ENCODE measurements at regions not wholly inside any gene's neighbourhood (a gene's known extent, or its start where the extent isn't known, plus 50 kb on each side); places are given as distances from the start of the nearest gene placed in this dataset.
"Not testable (repeated sequence)": the region's sequence is repeated elsewhere in the genome, so short reads cannot be mapped to it uniquely, and the experiment has no call there.

DNA sequence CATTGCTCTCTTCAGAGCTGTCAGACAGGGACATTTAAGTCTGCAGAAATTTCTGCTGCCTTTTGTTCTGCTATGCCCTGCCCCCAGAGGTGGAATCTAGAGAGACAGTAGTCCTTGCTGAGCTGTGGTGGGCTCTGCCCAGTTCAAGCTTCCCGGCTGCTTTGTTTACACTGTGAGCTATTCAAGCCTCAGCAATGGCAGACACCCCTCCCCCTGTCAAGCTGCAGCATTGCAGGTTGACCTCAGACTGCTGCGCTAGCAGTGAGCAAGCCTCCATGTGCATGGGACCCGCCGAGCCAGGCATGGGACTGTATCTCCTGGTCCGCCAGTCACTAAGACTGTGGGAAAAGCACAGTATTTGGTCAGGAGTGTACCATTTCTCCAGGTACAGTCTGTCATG, 53.6 kb upstream of the MAPK10 start:
- not testable (repeated sequence) for DNase-seq

DNA sequence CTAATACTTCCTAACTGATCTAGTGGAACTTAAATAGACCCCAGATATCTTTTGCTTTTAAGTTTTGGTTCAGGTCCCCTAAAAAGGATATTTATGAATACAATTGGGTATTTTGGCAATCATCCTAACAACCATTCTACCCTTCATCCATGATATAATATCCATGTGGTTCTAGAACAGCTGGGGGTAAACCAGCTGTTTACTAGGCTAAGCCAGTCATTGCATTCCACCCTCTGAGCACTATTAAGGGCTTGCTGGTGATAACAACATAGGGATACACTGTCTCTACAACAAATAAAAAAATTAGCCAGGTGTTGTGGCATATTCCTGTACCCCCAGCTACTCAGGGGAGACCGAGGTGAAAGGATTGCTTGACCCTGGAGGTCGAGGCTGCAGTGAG, 54.8 kb upstream of the MAPK10 start:
- DNase-seq, result no peak

DNA sequence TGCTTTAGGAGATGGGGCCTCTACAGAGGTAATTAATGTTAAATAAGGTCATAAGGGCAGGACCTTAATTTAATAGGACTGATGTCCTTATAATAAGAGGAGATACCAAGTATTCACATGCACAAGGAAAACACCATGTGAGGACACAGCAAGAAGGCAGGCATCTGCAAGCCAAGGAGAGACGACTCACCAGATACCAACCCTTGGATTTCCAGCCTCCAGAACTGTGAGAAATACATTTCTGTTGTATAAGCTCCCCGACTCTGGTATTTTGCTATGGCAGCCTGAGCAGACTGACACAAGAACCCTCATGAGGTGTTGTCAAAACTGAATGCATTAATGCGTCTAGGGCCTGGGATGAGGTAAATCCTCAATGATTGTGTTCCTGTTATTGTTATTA, 56.2 kb upstream of the MAPK10 start:
- DNase-seq, result no peak

DNA sequence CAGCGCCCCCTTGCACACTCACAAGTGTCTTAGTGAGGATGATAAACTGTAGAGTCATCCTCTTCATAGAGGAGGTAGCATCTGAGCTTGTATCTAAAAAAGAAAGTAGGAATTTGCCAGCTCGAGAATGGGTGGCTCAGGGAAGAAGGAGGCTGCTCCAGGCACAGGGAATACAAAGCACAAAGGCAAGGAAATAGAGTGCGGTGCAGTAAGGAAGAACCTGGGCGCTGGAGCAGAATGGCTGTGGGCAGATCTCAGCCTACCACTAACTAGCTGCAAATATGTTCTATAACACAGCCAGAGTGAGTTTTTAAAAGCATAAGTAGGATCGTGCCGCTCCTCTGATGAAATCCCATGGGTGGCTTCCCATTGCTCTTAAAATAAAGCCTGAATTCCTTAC, 61.6 kb upstream of the MAPK10 start:
- no peak for DNase-seq

DNA sequence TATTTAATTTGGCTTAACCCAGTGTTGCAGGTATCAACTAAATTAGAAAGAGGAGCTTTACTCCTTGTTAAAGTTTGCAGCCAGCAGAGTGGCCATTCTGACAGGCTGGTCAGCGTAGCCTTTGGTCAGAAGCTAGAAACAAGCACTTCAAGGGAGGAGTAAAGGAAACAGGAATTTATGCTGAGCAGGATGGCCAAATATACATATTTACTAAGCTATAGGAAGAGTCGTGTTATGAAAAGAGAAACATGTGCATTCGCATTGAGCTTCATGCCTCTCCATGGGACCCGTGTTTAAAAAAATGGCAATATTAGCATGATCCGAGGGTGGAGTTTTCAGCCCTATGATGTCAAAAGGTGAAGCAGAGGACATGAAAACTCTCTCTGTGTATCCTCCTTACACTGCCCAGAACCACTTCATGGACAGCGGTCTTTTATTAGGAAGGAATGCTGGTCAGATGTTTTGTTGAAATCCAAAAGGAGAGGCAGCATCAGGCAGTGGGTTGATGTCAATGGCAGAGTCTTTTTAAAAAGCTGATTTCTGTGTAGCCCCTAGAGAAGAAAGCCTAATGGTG, 71.8 kb upstream of the MAPK10 start:
- no peak for DNase-seq

DNA sequence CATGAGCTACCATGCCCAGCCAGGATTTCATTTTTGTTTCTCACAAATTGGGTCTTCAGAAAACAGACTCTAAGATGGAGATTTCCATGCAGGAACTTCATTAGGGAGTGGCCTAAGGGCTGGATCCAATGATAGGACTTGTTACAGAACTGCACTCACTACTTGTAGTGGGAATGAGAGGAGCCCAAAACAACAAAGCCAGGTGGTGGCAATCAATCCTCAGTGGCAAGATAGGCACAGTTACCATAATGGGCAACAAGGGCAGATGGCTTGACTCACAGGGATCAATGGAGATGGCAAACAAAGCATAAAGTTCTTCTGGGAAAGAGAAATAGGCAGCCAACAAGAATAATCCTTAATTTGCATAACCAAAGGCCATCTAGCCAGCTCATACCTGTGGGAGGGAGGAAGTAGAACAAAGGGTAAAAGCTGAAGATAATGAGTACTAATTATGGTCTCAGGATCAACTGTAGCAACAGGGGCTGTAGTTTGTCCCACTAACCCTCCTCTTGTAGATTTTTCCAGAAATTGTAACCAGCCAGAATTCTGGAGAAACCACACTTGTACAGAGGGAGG, 72.8 kb upstream of the MAPK10 start:
- DNase-seq, result no peak

DNA sequence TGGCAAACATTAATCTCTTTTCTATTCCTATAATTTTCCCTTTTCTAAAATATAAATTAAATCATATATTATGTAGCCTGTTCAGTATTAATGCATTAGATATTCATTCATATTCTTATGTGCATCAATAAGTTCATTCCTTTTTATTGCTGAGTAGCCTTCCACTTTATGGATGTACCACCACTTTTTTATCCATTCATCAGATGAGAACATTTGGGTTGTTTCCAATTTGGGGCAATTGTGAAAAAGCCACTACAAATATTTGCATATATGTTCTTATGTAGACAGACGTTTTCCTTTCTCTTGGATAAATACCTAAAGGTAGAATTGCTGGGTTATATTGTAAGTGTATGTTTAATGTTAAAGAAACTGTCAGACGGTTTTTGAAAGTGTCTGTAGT, 79.4 kb upstream of the MAPK10 start:
- no peak for DNase-seq

DNA sequence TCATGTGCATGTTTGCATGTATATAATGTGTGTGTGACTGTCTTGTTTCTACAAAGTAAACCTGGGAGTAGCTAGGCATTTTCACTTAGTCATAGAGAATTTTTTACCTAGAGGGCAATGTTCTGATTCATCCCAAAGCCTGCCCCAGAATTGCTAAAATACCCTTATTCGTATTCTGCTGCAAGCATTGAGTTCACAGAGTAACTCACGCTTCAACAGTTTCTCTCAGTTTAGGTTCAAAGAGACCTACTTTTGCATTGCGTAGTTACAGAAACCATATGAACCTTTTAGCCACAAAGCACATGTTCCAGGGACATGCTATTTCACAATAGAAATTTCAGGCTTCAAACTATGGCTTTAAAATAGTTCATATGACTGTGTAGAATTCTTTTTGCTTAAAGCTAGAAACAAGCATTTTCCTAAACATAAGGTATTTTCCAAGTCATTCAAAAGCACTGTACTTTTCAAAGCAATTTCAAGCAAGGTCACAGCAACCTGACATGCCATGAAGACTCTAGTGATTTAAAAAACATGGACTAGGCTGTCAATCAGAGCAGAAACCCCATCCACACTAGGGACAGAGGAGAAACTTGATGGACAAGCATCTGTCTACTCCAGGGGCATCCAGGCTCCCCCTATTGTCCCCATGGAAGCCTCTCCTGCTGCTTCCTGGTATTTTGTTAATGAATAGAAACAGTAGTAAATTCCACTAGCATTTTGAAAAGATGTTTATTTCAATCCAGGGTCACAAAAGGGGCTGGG, 81.5 kb upstream of the MAPK10 start:
- DNase-seq, result no peak

DNA sequence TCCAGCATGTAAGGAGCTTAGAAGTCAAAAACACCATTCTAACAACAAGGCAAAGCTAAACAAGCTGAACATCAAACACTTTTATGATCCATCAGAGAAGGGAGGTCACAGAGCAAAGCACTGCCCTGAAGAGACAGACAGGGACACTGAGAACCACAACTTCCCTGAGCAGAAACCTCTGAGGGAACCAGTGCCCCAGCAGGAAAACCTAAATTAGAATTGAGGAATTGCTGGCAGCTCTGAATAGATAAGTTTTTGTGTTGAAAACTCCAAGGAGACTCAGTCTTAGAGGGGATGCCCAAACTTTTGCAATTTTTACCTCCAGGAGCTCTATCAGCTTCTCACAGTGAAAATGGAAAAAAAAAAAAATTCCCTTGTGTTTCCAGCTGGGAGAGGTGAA, 83.0 kb upstream of the MAPK10 start:
- no peak for DNase-seq

DNA sequence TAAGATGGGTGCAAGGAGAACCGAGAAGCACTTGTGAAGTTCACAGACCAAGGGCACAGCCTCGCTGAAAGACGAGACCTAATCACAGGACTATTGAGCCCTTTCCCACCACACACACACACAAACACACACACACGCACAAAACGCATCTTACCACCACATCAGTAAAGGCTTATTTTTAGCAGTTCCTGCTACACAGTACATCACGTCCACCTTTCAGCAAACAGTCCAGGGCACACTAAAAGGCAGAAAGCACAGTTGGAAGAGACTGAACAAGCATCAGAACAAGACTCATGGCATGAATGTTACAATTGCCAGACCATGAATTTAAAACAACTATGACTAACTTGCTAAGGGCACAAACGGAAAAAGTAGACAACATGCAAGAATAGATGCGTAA, 83.6 kb upstream of the MAPK10 start:
- no peak for DNase-seq

DNA sequence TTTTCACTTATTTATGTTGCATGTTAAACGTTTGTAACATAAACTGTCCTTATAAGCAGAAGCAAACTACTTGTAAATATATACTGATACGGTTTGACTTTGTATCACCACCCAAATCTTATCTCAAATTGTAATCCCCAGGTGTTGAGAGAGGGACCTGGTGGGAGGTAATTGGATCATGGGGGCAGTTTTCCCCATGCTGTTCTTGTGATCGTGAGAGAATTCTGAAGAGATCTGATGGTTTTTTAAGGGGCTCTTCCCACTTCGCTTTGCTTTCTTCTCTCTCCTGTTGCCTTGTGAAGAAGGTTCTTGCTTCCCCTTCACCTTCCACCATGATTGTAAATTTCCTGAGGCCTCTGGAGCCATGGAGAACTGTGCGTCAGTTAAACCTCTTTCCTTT, 87.1 kb upstream of the MAPK10 start:
- DNase-seq, result no peak

DNA sequence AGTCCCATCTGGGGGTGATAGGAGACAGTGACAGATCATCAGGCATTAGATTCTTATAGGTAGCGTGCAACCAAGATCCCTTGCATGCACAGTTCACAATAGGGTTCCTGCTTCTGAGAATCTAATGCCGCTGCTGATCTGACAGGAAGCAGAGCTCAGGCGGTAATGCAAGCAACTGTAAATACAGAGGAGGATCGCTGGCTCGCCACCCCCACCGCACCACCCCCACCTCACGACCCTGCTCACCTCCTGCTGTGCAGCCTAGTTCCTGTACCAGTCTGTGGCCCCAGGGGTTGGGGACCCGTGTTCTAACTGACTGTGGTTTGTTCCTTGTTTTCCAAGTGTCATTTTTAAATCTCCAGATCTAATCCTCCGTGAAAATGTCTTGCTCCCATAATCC, 89.0 kb upstream of the MAPK10 start:
- no peak for DNase-seq

DNA sequence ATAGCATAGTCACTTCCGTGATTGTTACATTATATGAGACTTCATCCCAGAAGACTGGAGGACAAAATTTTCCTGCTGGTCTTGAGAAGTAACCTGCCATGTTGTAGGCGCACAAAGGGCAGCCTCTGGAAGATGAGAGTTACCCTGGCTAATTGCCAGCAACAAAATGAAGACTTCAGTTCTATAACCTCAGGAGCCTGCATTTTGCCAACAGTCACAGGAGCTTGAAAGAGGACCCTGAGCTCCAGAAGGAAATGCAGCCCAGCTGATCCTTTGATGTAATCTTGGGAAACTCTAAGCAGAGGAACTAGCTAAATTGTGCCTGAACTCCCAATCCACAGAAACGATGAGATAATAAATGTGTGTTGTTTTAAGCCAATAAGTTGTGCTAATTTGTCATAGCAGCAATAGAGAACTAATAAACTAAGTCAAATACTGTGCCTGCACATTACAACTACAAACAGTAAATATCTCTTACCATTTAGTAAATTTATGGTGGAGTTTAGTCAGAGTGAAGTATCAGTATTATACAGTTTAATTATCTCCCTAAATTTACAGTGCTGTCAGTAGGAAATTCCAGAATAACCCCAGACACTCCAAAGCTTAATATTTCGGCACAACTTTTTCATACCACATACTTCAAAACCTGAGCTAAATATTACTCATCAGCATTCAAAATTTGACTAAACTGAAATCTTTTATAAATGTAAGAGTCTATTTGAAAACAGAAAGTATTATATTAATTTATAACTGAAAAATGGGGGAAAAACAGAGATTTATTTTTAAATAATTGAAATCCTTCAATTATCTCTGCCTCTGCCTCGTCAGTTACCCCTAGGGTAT, 90.1 kb upstream of the MAPK10 start:
- DNase-seq, result no peak

DNA sequence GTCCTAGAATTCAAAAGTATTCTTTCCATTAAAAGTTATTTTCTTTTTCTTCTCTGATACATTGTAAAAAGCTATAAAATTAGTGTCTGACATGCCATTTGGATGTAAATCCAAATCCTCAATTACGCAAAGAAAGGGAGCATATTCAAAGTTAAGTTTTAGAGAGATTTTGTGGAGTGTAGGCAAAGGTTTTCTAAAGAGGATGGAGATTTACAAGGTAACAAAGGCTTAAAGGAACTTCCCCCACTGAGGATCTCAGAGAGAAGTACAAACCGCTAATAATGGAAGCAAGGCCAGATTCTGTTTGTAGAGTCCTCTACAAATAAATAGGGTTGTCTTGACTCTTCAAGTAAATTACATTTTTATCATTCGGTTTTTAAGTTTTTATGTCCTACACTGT, 91.0 kb upstream of the MAPK10 start:
- DNase-seq, result no peak

DNA sequence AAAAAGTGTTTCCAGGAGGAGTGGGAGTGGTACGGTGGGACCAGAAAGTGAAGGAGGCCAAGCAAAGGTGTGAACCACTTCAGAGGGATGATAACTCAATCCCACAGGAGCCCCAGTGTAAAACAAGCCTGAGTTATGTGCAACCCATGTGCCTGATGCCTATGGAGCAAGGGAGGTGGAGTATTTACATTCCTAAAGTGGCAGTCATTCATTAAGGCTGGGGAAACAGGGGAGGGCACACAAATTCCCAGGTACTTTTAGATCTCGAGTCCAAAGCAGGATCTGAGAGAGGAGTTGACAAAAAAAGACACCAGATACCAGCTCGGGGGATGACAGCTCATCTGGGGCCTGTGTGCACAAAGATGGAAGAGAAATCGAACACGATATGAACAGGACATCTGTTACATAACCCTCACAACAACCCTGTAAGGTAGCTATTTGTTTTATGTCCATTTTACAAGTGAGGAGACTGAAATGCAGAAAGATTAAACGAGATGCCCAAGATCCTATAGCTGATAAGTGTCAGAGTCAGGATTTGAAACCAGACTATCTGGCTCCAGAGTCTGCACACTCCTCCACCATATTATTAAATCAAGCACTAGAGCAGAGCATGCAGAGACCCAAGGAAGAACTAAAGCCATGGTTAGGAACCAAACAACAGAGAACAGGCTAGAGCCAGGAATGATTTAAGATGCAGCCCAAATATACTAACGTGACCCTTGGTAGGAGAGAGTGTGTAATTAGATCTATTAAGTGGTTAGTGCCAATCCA, 91.9 kb upstream of the MAPK10 start:
- no peak for DNase-seq

DNA sequence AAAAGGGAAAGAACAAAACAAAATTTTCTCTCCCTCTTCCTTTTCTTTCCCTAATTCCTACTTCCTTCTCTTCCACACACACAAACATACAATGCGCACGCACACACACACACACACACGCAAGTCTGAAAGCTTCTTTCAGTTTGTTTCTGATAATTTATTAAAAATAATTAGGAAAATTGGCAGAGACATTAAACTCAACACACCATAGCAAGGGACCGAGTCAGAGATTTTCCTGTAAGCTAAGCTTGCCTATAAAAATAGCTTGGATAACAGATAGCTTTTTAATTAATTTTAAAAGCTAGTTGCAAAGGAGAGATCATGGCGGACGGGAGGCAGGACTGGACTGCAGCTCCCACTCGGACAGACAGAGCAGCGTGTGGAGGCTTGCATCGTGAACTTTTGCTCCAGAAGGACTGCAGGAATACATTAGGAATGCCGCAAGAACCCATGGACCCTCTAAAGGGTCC, 92.6 kb upstream of the MAPK10 start:
- DNase-seq, result no peak

DNA sequence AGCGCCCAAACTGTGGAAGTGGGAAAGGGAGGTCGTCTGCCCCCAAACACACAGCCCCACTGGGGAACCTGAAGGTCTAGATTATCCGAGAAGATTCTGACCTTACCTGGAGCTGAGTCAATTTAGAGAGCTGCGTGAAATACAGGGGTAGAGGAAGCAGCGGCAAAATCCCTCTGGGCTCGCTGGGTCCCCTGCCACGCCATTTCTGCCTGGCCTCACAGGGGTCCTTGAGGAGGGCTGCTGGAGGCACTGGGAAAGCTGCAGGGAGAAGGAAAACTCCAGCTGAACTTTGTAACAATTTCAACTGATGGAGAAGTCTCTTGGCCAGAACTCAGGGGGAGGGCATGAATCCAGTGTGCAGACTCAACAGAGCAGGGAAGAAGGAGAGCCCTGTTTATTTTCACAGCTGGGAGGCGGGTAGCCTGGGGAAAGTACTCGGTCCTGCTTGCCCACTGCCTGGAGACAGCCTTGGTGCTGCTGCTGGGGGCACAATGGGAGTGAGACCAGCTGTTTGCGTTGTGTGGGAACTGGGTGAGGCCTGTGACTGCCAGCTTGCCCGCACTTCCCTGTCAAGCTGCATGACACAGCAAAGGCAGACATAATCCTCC, 93.2 kb upstream of the MAPK10 start:
- no peak for DNase-seq

DNA sequence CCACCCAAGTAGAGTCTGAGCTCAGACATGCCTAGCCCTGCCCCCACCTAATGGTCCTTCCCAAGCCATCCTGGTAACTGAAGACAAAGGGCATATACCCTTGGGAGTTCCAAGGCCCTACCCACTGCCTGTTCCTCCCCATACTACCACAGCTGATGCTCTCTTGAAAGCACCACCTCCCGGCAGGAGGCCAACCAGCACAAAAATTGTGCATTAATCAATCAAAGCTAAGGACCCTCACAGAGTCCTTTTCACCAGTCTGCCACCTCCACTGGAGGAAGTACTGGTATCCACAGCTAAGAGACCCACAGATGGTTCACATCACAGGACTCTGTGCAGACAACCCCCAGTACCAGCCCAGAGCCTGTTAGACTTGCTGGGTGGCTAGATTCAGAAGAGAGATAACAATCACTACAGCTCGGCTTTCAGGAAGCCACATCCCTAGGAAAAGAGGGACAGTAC, 93.8 kb upstream of the MAPK10 start:
- not testable (repeated sequence) for DNase-seq

DNA sequence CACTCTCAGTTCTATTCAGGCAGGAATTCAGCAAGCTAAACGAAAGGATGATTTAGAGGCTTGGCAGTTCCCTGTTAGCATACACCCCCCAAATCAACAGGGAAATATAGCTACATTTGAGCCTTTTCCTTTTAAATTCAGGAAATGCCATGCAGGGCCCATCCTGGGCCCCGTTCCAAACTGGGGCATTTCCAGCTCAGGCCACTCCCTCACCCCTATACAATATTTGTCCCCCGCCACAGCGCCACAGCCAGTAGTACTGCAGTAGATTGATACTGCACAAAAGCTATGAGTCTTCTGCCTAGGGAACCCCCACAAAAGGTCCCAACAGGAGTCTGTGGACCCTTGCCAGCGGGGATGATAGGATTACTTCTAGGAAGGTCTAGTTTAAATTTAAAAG, 102.0 kb upstream of the MAPK10 start:
- DNase-seq, result no peak

DNA sequence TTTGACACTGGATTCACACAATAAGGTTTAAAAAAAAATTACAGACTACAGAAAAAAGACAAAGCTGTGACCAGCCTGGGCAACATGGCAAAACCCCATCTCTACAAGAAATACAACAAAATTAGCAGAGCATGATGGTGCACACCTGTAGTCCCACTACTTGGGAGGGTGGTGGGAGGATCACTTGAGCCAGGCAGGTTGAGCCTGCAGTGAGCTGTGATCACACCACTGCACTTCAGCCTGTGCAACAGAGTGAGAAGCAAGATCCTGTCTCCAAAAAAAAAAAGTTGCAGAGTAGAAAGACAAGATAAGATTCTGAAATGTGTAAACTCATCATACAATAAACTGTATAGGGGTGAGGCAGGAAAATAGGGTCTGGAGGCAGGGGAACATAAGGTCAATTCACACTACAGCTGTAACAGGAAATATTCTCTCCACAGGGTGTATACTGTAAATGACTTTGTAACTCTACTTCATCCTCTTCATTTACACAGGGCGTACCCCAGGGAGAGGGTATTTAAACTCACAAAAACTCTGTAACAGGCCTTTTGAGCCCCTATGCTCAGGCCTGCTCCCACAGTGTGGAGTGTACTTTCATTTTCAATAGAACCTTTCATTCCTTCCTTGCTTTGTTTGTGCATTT, 112.6 kb upstream of the MAPK10 start:
- DNase-seq, result no peak

DNA sequence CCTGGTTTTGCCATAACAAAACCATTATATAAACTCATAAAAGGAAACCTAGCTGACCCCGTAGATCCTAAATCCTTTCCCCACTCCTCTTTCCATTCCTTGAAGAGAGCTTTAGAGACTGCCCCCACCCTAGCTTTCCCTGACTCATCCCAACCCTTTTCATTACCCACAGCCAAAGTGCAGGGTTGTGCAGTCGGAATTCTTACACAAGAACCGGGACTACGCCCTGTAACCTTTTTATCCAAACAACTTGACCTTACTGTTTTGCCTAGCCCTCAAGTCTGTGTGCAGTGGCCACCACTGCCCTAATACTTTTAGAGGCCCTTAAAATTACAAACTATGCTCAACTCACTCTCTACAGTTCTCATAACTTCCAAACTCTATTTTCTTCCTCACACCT, 116.0 kb upstream of the PTPN13 start:
- DNase-seq, result not testable (repeated sequence)

DNA sequence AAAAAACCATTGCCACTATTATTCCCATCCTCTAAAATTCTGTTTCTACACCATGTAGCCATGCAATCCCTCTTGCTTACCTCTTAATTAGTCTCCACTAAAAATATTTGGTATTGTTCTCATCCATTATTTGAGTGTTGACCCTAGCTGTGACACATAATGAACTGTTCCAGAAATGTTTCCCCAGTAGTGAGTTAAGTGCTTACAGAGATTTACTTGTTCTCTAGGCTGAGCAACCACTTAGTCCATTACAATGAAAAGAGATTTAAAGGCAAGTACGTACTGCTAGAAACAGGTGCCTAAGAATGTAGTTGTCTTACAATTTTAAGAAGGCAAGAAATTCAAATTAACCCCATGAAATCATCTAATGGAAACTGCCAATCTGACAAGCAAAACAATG, 112.7 kb upstream of the PTPN13 start:
- no peak for DNase-seq
